Peyer's patch (tissue), 4 donors: ENCODE measurements at regions not wholly inside any gene's neighbourhood (a gene's known extent, or its start where the extent isn't known, plus 50 kb on each side); places are given as distances from the start of the nearest gene placed in this dataset.

Experiments used
- POLR2A ChIP-seq, 2 donors: fragments of 450-650 bp; IDR thresholded peaks; one replicate each; pipeline ENCODE4 v1.5.1; 2017; ENCODE audit warnings: antibody characterized with exemption in 2 of 2, mild to moderate bottlenecking in 2 of 2, moderate library complexity in 2 of 2
- TF ChIP-seq, protein P1 (sequence below), 6 experiments: fragments of 450-650 bp in 4 of 6; fragments of 200-600 bp in 2 of 6; sonication (generic) in 1 of 6; IDR thresholded peaks; one replicate each; pipeline ENCODE4 v1.5.1; 2017 to 2019; ENCODE audit warnings: antibody characterized with exemption in 6 of 6, mild to moderate bottlenecking in 3 of 6, moderate library complexity in 1 of 6

DNA sequence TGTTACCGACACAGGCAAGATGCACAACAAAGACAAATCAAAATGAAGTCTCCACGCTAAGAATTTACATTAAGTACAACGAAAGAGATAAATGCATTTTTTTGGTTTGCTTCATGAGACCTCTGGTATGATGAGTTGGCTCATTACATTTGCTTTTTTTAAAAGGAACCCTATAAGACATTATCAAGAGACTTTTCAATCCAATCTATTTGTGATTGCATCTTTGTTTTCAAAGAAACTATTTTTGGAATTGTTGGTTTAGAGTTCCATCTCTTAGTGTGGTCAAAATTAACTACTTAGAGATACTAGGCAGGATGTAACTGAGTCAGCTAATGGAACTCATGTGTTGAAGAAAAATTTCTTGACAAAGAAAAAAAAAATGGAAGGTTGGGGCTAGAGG lies 200.1 kb downstream of the ZC3H11B start:
- TF ChIP-seq, protein P1, sequence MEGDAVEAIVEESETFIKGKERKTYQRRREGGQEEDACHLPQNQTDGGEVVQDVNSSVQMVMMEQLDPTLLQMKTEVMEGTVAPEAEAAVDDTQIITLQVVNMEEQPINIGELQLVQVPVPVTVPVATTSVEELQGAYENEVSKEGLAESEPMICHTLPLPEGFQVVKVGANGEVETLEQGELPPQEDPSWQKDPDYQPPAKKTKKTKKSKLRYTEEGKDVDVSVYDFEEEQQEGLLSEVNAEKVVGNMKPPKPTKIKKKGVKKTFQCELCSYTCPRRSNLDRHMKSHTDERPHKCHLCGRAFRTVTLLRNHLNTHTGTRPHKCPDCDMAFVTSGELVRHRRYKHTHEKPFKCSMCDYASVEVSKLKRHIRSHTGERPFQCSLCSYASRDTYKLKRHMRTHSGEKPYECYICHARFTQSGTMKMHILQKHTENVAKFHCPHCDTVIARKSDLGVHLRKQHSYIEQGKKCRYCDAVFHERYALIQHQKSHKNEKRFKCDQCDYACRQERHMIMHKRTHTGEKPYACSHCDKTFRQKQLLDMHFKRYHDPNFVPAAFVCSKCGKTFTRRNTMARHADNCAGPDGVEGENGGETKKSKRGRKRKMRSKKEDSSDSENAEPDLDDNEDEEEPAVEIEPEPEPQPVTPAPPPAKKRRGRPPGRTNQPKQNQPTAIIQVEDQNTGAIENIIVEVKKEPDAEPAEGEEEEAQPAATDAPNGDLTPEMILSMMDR (IDR thresholded peaks at IDR 0.05): no peak
- no peak for TF ChIP-seq POLR2A (IDR thresholded peaks at IDR 0.05)
